ENCODE measurements at regions not wholly inside any gene's neighbourhood (a gene's known extent, or its start where the extent isn't known, plus 50 kb on each side); places are given as distances from the start of the nearest gene placed in this dataset.

DNA sequence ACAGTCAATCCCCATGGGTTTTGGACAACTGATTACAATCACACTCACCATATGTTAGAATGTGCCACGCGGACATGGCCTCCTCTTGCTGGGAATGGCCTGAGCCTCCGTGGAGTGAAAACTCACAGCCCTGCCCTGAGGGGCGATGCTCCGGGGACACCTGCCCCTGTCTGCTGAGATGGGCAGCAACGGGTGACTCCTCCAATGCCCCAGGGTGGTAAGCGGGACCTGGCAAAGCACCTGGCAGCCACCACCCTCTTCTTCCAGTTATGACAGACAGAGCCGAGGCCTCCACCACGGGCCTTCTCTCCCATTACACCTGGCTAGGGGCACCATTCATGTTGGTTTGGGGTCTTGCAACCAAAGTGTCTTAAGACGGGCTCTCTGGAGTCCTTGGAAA is 94.9 kb upstream of the COL5A1 start:
- TF ChIP-seq, protein P1, sequence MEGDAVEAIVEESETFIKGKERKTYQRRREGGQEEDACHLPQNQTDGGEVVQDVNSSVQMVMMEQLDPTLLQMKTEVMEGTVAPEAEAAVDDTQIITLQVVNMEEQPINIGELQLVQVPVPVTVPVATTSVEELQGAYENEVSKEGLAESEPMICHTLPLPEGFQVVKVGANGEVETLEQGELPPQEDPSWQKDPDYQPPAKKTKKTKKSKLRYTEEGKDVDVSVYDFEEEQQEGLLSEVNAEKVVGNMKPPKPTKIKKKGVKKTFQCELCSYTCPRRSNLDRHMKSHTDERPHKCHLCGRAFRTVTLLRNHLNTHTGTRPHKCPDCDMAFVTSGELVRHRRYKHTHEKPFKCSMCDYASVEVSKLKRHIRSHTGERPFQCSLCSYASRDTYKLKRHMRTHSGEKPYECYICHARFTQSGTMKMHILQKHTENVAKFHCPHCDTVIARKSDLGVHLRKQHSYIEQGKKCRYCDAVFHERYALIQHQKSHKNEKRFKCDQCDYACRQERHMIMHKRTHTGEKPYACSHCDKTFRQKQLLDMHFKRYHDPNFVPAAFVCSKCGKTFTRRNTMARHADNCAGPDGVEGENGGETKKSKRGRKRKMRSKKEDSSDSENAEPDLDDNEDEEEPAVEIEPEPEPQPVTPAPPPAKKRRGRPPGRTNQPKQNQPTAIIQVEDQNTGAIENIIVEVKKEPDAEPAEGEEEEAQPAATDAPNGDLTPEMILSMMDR (IDR thresholded peaks at IDR 0.05) = no peak
- TF ChIP-seq EP300 (IDR thresholded peaks at IDR 0.05; ENCODE audit: low read depth) (no peak), POLR2A (IDR thresholded peaks at IDR 0.05) (no peak), POLR2AphosphoS5 (IDR thresholded peaks at IDR 0.05) (no peak)

Data from transverse colon (tissue), 4 donors.